ENCODE measurements at regions not wholly inside any gene's neighbourhood (a gene's known extent, or its start where the extent isn't known, plus 50 kb on each side); places are given as distances from the start of the nearest gene placed in this dataset.
A peak's percentile ranks its signal among the peaks of the same experiment; 100 is the strongest.
"Not testable (repeated sequence)": the region's sequence is repeated elsewhere in the genome, so short reads cannot be mapped to it uniquely, and the experiment has no call there.

DNA sequence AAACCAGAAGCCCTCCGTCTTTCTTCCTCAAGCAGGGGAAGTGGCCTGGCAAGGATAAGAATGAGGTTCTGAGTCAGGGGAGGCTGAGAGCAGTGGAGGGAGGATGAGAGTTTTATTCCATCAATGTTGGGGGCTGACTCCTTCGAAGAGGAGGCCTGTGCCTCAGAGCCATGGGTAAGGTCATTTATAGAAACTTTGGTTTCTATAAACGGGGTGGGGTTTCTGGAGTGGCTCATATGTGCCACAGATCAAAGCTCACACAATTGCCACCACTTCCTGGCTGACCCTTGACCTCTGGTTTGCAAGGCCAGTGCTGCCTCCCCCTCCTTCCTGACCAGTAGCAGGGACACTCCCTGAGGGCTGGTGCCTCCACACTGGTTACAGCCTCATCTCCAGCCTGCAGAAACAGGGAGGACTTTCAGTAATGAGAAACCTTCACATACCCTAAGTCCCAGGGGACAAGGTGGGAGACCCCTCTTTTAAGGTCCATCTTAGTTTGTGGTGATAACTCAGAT, 166.0 kb downstream of the PDGFRA start:
- Mint-ChIP-seq H3K27ac (no peak overlapping the region), H3K9me3 (no peaks in the 10 kb centered on the region), H3K36me3 (no peaks in the 10 kb centered on the region)
- peak in 1 of 2 donors; percentile 77 for ATAC-seq
- DNase-seq (ENCODE audit: low spot score in 2 of 2): no peak

GRCh38 chr4:54400188-54400587, 171.1 kb downstream of the PDGFRA start:
- H3K27ac Mint-ChIP-seq: no peak overlapping the region
- H3K9me3 Mint-ChIP-seq: no peaks in the 10 kb centered on the region
- H3K36me3 Mint-ChIP-seq: no peaks in the 10 kb centered on the region
- ATAC-seq: no peak
- DNase-seq (ENCODE audit: low spot score in 2 of 2): no peak

DNA sequence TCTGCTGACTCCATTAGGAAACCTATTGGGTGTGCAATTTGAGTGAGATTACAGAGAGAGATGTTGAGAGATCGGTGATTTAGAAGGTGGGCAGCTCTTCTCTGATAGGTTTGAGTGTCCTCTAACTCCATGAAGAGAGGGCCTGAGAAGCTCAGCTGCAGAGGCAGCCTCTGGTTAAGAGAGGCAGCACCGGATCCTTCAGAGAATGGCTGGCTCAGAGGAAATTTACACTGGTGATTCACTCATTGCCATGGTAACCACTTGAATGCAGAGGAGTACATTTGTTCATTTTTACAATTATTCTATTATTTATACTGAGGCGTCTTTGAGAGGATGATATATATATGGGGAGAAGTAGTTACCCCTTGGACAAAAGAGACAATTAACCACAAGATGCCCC, 171.7 kb downstream of the PDGFRA start:
- no peak for DNase-seq (ENCODE audit: low spot score in 2 of 2)
- H3K27ac Mint-ChIP-seq: no peak overlapping the region
- no peaks in the 10 kb centered on the region for H3K9me3 Mint-ChIP-seq
- no peak for ATAC-seq
- no peaks in the 10 kb centered on the region for H3K36me3 Mint-ChIP-seq

GRCh38 chr4:54402880-54403480, 173.9 kb downstream of the PDGFRA start:
- H3K27ac Mint-ChIP-seq: no peak overlapping the region
- ATAC-seq: no peak
- no peaks in the 10 kb centered on the region for H3K36me3 Mint-ChIP-seq

DNA sequence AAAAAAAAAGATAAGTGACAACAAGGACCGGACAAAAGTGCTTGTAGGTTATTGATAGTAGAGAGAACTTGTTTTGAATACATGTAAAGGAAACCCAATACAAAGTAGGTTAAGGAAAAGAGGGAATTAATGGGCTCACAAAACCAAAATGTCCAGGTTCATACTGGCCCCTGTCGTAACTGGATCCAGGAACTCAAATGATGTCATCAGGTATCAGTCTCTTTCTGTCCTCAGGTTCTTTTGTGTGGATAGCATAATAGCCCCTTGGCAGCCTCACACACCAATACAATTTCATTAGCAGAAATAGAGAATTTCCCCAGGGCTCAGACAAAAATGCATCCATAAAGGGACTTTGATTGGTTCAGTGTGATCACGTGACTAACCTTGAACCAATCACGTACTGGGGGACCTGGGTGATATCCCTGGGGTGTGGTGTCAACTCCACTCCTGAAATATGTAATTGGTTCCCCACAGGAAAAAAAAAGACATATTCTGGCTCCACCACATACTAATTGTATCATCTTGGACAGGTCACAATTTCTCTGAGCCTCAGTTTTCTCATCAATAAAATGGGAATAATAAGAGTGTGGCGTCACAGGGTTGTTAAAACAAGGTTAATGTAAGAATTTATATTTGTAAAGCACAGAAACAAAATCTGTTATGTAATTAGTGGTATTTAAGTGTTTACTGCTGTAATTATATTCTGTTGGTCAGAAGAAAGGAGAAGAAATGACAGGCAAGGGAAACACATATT, 174.8 kb downstream of the PDGFRA start:
- ATAC-seq (no peak), DNase-seq (ENCODE audit: low spot score in 2 of 2) (no peak)
- H3K36me3 Mint-ChIP-seq: no peaks in the 10 kb centered on the region

More at GRCh38 chr4:54402880-54403480, 173.9 kb downstream of the PDGFRA start:
- no peak for DNase-seq (ENCODE audit: low spot score in 2 of 2)
- no peaks in the 10 kb centered on the region for H3K9me3 Mint-ChIP-seq

GRCh38 chr4:54409270-54409817, 180.3 kb downstream of the PDGFRA start:
- not testable (repeated sequence) for H3K36me3 Mint-ChIP-seq; H3K9me3 Mint-ChIP-seq; DNase-seq (ENCODE audit: low spot score in 2 of 2); ATAC-seq; H3K27ac Mint-ChIP-seq

More for the DNA sequence above, 174.8 kb downstream of the PDGFRA start:
- Mint-ChIP-seq H3K27ac (no peak overlapping the region), H3K9me3 (no peaks in the 10 kb centered on the region)

- Mint-ChIP-seq H3K27ac (no peak overlapping the region), H3K9me3 (no peaks in the 10 kb centered on the region), H3K36me3 (no peaks in the 10 kb centered on the region)
- ATAC-seq (no peak), DNase-seq (ENCODE audit: low spot score in 2 of 2) (no peak)
Measured at GRCh38 chr4:54414545-54414944, 185.5 kb downstream of the PDGFRA start.

GRCh38 chr4:54417476-54417875, 188.4 kb downstream of the PDGFRA start:
- H3K36me3 Mint-ChIP-seq: peaks cover 0 to 5% of the 10 kb centered on the region in 2 donors
- ATAC-seq (no peak), DNase-seq (ENCODE audit: low spot score in 2 of 2) (no peak)
- H3K9me3 Mint-ChIP-seq: peaks cover 0 to 4% of the 10 kb centered on the region in 2 donors
- H3K27ac Mint-ChIP-seq: no peak overlapping the region

DNA sequence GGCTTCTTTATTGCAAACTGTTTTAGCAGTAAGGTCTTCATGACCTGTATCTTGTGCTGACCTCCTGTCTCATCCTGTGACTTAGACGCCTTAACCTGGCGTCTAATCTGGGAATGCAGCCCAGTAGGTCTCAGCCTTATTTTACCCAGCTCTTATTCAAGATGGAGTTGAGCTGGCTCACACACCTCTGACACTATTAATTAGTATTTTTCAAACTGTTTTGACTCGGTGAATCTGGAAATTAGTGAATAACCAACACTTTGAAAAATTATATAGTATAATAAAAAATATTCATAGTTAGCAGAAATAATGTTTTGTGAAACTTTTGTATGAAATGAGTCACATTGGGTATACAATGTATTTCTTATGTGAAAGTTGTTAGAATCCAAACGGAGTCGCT, 189.4 kb downstream of the PDGFRA start:
- Mint-ChIP-seq H3K27ac (no peak overlapping the region), H3K36me3 (peaks cover 0 to 5% of the 10 kb centered on the region in 2 donors), H3K9me3 (peaks cover 0 to 4% of the 10 kb centered on the region in 2 donors)
- ATAC-seq (no peak), DNase-seq (ENCODE audit: low spot score in 2 of 2) (no peak)

- no peak for DNase-seq (ENCODE audit: low spot score in 2 of 2)
- no peak for ATAC-seq
- H3K27ac Mint-ChIP-seq: no peak overlapping the region
- H3K36me3 Mint-ChIP-seq: peaks cover 0 to 5% of the 10 kb centered on the region in 2 donors
- peaks cover 0 to 4% of the 10 kb centered on the region in 2 donors for H3K9me3 Mint-ChIP-seq
Measured at GRCh38 chr4:54423066-54423465, 194.0 kb downstream of the PDGFRA start.

DNA sequence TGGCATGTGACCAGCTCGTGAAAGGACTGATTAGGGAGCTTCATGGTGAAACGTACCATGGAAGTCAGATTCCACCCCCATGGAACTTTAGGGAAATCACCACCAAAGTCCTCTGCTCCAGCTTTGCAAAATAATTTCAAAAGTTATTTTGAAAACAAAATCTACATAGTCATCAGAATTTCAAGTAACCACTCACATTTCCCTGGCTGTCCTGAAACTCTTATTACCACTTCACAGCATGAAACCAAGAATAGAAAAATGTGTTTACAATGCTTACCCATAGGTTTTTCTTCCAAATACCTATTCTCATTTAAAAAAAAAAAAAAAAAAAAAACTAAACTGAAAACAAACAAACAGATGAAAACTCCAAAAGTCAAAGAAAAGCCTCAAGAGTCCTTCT, 198.7 kb downstream of the PDGFRA start:
- ATAC-seq: no peak
- DNase-seq (ENCODE audit: low spot score in 2 of 2): no peak
- Mint-ChIP-seq H3K36me3 (no peaks in the 10 kb centered on the region), H3K27ac (no peak overlapping the region), H3K9me3 (no peaks in the 10 kb centered on the region)

DNA sequence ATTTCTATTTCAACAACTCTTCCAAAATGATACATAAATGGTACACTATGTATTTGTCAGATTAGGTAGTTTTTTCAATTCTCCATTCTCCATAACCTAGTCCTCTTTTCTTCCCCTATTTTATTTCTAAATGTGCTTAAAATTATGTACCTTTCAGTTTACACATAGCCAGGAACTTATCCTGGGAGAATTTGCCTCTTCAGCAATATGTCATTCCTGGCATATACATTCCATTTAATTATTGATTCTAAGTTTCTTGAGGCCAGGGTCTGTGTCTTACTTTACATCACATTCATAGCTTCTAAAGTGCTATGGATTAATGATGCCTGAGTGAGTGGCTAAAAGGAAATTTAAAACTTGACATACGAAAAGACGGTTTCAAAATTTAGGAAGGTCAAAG, 199.8 kb downstream of the PDGFRA start:
- Mint-ChIP-seq H3K9me3 (no peaks in the 10 kb centered on the region), H3K36me3 (no peaks in the 10 kb centered on the region), H3K27ac (no peak overlapping the region)
- ATAC-seq: no peak
- DNase-seq (ENCODE audit: low spot score in 2 of 2): no peak

DNA sequence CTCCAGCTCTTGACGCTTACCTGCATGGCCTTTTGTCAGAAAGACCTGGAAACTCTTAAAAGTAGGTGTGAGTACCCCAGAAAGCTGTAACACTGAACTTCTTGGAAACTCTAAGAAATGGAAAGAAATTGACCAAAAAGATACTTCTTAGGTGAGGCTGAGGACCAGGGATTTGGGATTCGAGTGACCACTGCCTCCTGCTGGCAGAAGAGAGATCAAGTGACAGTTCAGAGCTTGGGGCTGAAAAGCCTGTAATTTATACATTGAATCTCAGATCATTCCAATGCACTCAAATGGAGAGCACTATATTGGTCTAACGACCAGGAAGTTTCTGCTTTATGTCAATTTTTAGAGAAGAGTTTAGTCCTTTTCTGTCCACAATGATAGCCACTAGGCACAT, 204.6 kb downstream of the PDGFRA start:
- Mint-ChIP-seq H3K9me3 (no peaks in the 10 kb centered on the region), H3K27ac (no peak overlapping the region), H3K36me3 (no peaks in the 10 kb centered on the region)
- ATAC-seq (no peak), DNase-seq (ENCODE audit: low spot score in 2 of 2) (no peak)

DNA sequence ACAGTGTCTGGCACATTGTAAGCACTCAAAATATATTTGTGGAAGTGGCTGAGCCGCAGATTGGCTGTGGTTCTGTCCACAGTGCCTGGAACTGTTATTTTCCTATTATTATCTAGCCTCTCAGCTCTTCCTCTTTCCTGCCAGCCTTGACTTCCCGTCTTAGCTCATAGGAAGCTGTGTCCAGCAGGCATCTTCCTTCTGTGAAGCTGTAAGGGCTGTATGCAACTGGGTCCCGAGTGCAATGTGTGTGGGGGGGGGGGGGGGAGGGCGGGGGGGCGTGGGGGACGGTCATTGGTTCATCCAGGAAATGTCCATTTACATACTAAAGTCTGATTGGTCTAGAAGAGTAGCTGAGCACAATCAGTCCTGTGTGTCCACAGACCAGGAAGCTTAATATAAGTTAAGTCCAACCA, 210.7 kb downstream of the PDGFRA start:
- ATAC-seq (peak; percentile 18 to 37), DNase-seq (ENCODE audit: low spot score in 2 of 2) (no peak)
- H3K9me3 Mint-ChIP-seq: no peaks in the 10 kb centered on the region
- H3K27ac Mint-ChIP-seq: no peak overlapping the region
- no peaks in the 10 kb centered on the region for H3K36me3 Mint-ChIP-seq

DNA sequence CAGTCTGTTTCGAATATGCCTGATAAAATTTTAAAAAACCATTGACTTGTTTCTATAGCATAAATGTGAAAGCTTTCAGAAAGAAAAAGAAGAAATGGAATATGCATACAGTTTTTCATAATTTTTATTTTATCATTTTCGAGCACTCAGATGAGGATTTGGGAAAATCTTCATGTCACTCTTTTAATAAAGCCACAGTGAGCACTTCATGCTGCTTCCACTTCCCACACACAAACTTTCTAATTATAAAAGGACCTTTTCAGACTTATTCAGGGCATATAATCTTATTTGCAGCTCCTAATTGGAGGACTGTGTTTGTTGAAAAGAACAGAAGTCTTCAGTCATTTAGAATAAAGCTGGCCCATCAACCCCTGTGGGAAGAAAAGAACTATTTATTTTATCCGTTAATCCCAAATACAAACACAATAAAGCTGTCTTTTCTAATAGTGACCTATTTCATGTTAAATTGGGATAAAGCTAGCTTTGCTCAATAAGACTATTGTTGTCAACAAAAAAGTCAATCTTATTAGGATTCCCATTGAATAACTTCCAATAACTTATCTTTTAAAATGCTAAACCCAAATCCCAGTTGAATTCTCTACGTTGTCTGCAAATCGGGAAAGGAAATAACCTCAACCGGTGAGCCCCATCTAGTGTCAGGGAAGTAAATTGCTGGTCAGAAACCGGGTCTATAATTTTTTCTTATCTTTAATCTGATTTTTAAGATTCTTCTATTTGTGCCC, 211.5 kb downstream of the PDGFRA start:
- peak in 1 of 2 donors; percentile 3 for DNase-seq (ENCODE audit: low spot score in 2 of 2)
- Mint-ChIP-seq H3K27ac (no peak overlapping the region), H3K36me3 (no peaks in the 10 kb centered on the region), H3K9me3 (no peaks in the 10 kb centered on the region)
- no peak for ATAC-seq

- peaks cover 6 to 8% of the 10 kb centered on the region in 2 donors for H3K36me3 Mint-ChIP-seq
- peaks cover 5 to 10% of the 10 kb centered on the region in 2 donors for H3K9me3 Mint-ChIP-seq
- H3K27ac Mint-ChIP-seq: no peak overlapping the region
- no peak for DNase-seq (ENCODE audit: low spot score in 2 of 2)
- ATAC-seq: no peak
Measured at GRCh38 chr4:54445866-54446265, 211.9 kb upstream of the KIT start.

GRCh38 chr4:54446581-54446980, 211.2 kb upstream of the KIT start:
- H3K9me3 Mint-ChIP-seq: peaks cover 5 to 10% of the 10 kb centered on the region in 2 donors
- H3K27ac Mint-ChIP-seq: no peak overlapping the region
- DNase-seq (ENCODE audit: low spot score in 2 of 2): no peak
- H3K36me3 Mint-ChIP-seq: peaks cover 8 to 9% of the 10 kb centered on the region in 2 donors
- ATAC-seq: no peak
